H1 (cell line): ENCODE measurements at regions not wholly inside any gene's neighbourhood (a gene's known extent, or its start where the extent isn't known, plus 50 kb on each side); places are given as distances from the start of the nearest gene placed in this dataset.

Experiments
- CTCF ChIA-PET: fragments of 300-600 bp; sonication (Branson Sonifier 250); formaldehyde crosslinking; loops from one replicate; lab custom pipeline; 2021; ENCODE audit not compliant: partially characterized antibody; lab: Charles Lee
- POLR2A ChIA-PET: fragments of 300-600 bp; sonication (Branson Sonifier 250); formaldehyde crosslinking; loops from one replicate; lab custom pipeline; 2021; ENCODE audit warnings: inconsistent platforms; ENCODE audit not compliant: partially characterized antibody; lab: Charles Lee
- DNase-seq, 2 experiments: peaks; one replicate each; pipeline versions ENCODE4 v3.0.0 to v3.0.0-alpha.2; 2010 to 2022; ENCODE audit warnings: low spot score in 2 of 2, low read depth in 1 of 2, mixed read lengths in 1 of 2
- FAIRE-seq: peaks from 2 replicates; lab custom pipeline; 2011; peaks lifted over from hg19 to GRCh38; lab: Jason Lieb, UNC
- H2AFZ ChIP-seq: 2 replicates; pipeline ENCODE4 v1.8.1; 2012; ENCODE audit warnings: low read length, inconsistent platforms
- H2AK5ac ChIP-seq: 2 replicates; pipeline ENCODE4 v1.6.1; 2013; ENCODE audit warnings: low read depth, low read length
- H2BK120ac ChIP-seq: replicated peaks from 2 replicates; pipeline ENCODE3; 2013; ENCODE audit warnings: low read depth, low read length, inconsistent platforms
- H2BK12ac ChIP-seq: 2 replicates; pipeline ENCODE4 v1.6.1; 2013; ENCODE audit warnings: low read depth, low read length
- H2BK15ac ChIP-seq: 2 replicates; pipeline ENCODE4 v1.6.1; 2013; ENCODE audit warnings: low read length
- H2BK20ac ChIP-seq: 2 replicates; pipeline ENCODE4 v1.6.1; 2013; ENCODE audit warnings: low read length
- H2BK5ac ChIP-seq: 2 replicates; pipeline ENCODE4 v1.6.1; 2013; ENCODE audit warnings: low read depth, low read length
- H3K14ac ChIP-seq: 2 replicates; pipeline ENCODE4 v1.6.1; 2013; ENCODE audit warnings: inconsistent platforms; ENCODE audit not compliant: insufficient read length
- H3K18ac ChIP-seq: 2 replicates; pipeline ENCODE4 v1.6.1; 2013; ENCODE audit warnings: low read length; ENCODE audit errors: extremely low read depth
- H3K23ac ChIP-seq: 2 replicates; pipeline ENCODE4 v1.6.1; 2013; ENCODE audit warnings: inconsistent platforms; ENCODE audit not compliant: insufficient read length
- H3K23me2 ChIP-seq: 2 replicates; pipeline ENCODE4 v1.6.1; 2013; ENCODE audit warnings: low read depth, low read length
- H3K27ac ChIP-seq: 2 replicates; pipeline ENCODE4 v1.6.1; 2011; ENCODE audit warnings: low read depth, low read length, inconsistent platforms
- H3K27me3 ChIP-seq, 4 experiments: replicated peaks in 1 of 4; 1 replicate in 1 of 4; 2 replicates in 3 of 4; pipeline versions ENCODE4 v1.6.1 to v1.8.1; 2011 to 2013; ENCODE audit warnings: low read length in 3 of 4, mild to moderate bottlenecking in 3 of 4, inconsistent platforms in 2 of 4, mixed read lengths in 2 of 4, moderate library complexity in 1 of 4; ENCODE audit not compliant: control insufficient read depth in 3 of 4, insufficient read depth in 3 of 4; ENCODE audit errors: extremely low read depth in 1 of 4
- H3K36me3 ChIP-seq, 4 experiments: 2 replicates each; pipeline versions ENCODE4 v1.6.1 to v1.8.1; 2011 to 2013; ENCODE audit warnings: mild to moderate bottlenecking in 4 of 4, low read length in 3 of 4, moderate library complexity in 2 of 4, control low read depth in 1 of 4, inconsistent platforms in 1 of 4; ENCODE audit not compliant: insufficient read depth in 4 of 4, control insufficient read depth in 2 of 4
- H3K4ac ChIP-seq: replicated peaks from 2 replicates; pipeline ENCODE3; 2013; ENCODE audit warnings: low read length, low read depth, mixed read lengths, inconsistent platforms; ENCODE audit not compliant: insufficient read length
- H3K4me1 ChIP-seq, 4 experiments: replicated peaks in 1 of 4; 1 replicate in 1 of 4; 2 replicates in 3 of 4; pipeline versions ENCODE4 v1.6.1 to v1.8.1; 2011 to 2013; ENCODE audit warnings: low read length in 3 of 4, inconsistent platforms in 2 of 4, mixed read lengths in 1 of 4; ENCODE audit not compliant: insufficient read depth in 4 of 4, control insufficient read depth in 3 of 4
- H3K4me2 ChIP-seq, 2 experiments: 2 replicates each; pipeline versions ENCODE4 v1.6.1 to v1.8.1; 2011 to 2013; ENCODE audit warnings: low read depth in 2 of 2, low read length in 2 of 2, control low read depth in 1 of 2, inconsistent platforms in 1 of 2, mild to moderate bottlenecking in 1 of 2; ENCODE audit not compliant: insufficient read depth in 1 of 2
- H3K4me3 ChIP-seq, 4 experiments: fragments of 200-600, 300-600 bp in 1 of 4; sonication (generic), shearing (Covaris generic), sonication (Bioruptor Twin) in 1 of 4; 2 replicates each; pipeline versions ENCODE4 v1.5.1 to v1.8.1; 2011 to 2016; ENCODE audit warnings: low read length in 4 of 4, low read depth in 3 of 4, control low read depth in 2 of 4, inconsistent platforms in 2 of 4, mild to moderate bottlenecking in 2 of 4, mixed read lengths in 1 of 4, moderate library complexity in 1 of 4; ENCODE audit not compliant: insufficient read depth in 2 of 4; ENCODE audit errors: extremely low read depth in 1 of 4
- H3K56ac ChIP-seq: replicated peaks from 2 replicates; pipeline ENCODE3; 2013; ENCODE audit warnings: low read depth, mild to moderate bottlenecking, mixed read lengths, low read length, inconsistent platforms; ENCODE audit not compliant: insufficient read length
- H3K79me1 ChIP-seq: 2 replicates; pipeline ENCODE4 v1.6.1; 2013; ENCODE audit warnings: low read depth, low read length, control low read depth
- H3K79me2 ChIP-seq, 2 experiments: 2 replicates each; pipeline versions ENCODE4 v1.6.1 to v1.8.1; 2012 to 2013; ENCODE audit warnings: low read length in 2 of 2, mild to moderate bottlenecking in 2 of 2, inconsistent platforms in 1 of 2; ENCODE audit not compliant: insufficient read depth in 2 of 2, control insufficient read depth in 1 of 2
- H3K9ac ChIP-seq, 4 experiments: replicated peaks in 1 of 4; 1 replicate in 1 of 4; 2 replicates in 3 of 4; pipeline versions ENCODE4 v1.6.1 to v1.8.1; 2011 to 2013; ENCODE audit warnings: low read depth in 3 of 4, low read length in 3 of 4, control low read depth in 2 of 4, mild to moderate bottlenecking in 2 of 4, moderate library complexity in 2 of 4, inconsistent platforms in 1 of 4; ENCODE audit errors: extremely low read depth in 1 of 4
- H3K9me3 ChIP-seq, 2 experiments: 2 replicates each; pipeline versions ENCODE4 v1.6.1 to v1.8.1; 2012 to 2013; ENCODE audit warnings: mild to moderate bottlenecking in 2 of 2, moderate library complexity in 2 of 2, control low read depth in 1 of 2, inconsistent platforms in 1 of 2, low read depth in 1 of 2, low read length in 1 of 2, mixed read lengths in 1 of 2; ENCODE audit not compliant: insufficient read depth in 2 of 2
- H4K20me1 ChIP-seq, 2 experiments: replicated peaks in 1 of 2; 2 replicates each; pipeline versions ENCODE3 to v1.8.1; 2011 to 2013; ENCODE audit warnings: inconsistent platforms in 2 of 2, low read length in 2 of 2, mild to moderate bottlenecking in 1 of 2; ENCODE audit not compliant: insufficient read depth in 2 of 2, control insufficient read depth in 1 of 2
- H4K5ac ChIP-seq: 2 replicates; pipeline ENCODE4 v1.6.1; 2013; ENCODE audit warnings: low read length, low read depth, mixed read lengths, inconsistent platforms; ENCODE audit not compliant: insufficient read length
- H4K8ac ChIP-seq: 2 replicates; pipeline ENCODE4 v1.8.0; 2013; ENCODE audit warnings: mild to moderate bottlenecking, moderate library complexity, low read length, inconsistent platforms; ENCODE audit not compliant: insufficient read depth; ENCODE audit errors: extremely low read depth
- H4K91ac ChIP-seq: replicated peaks from 2 replicates; pipeline ENCODE3; 2013; ENCODE audit warnings: low read length, mixed read lengths, inconsistent platforms; ENCODE audit not compliant: insufficient read length
- BCL11A ChIP-seq, 2 experiments: IDR thresholded peaks; one replicate each; pipeline ENCODE4 v1.6.1; 2011; ENCODE audit warnings: low read depth in 2 of 2, low read length in 2 of 2, mild to moderate bottlenecking in 2 of 2
- CHD1 ChIP-seq: IDR thresholded peaks from 2 replicates; pipeline ENCODE4 v1.6.1; 2012; ENCODE audit warnings: low read depth, low read length, improper control_type of control experiment
- CREB1 ChIP-seq: IDR thresholded peaks from 2 replicates; pipeline ENCODE4 v1.6.1; 2012; ENCODE audit warnings: inconsistent platforms
- GTF2F1 ChIP-seq: IDR thresholded peaks from 2 replicates; pipeline ENCODE4 v1.6.1; 2012; ENCODE audit warnings: low read depth, low read length, improper control_type of control experiment, borderline replicate concordance
- NANOG ChIP-seq: IDR thresholded peaks from 2 replicates; pipeline ENCODE4 v1.6.1; 2011; ENCODE audit warnings: low read length, low read depth, mild to moderate bottlenecking, inconsistent platforms; ENCODE audit not compliant: insufficient read depth, poor library complexity, severe bottlenecking
- PHF8 ChIP-seq: fragments of 200-600 bp; sonication (generic); conservative IDR thresholded peaks from 2 replicates; pipeline ENCODE4 v1.7.1; 2012; ENCODE audit warnings: low read depth, mild to moderate bottlenecking, inconsistent platforms, low read length, moderate library complexity
- RBBP5 ChIP-seq: IDR thresholded peaks from 2 replicates; pipeline ENCODE4 v1.7.1; 2012; ENCODE audit warnings: low read depth, mild to moderate bottlenecking, inconsistent platforms, low read length, moderate library complexity, borderline replicate concordance
- RNF2 ChIP-seq: fragments of 200-900, 300-1000 bp; sonication (generic); IDR thresholded peaks from 2 replicates; pipeline ENCODE4 v1.7.1; 2016; ENCODE audit warnings: borderline replicate concordance, low read depth, mild to moderate bottlenecking, antibody characterized with exemption, low read length; ENCODE audit not compliant: poor library complexity, severe bottlenecking; ENCODE audit errors: missing control alignments
- SAP30 ChIP-seq: fragments of 300-600 bp; sonication (generic); IDR thresholded peaks from 2 replicates; pipeline ENCODE4 v1.7.1; 2012; ENCODE audit warnings: low read length, moderate library complexity, mild to moderate bottlenecking, inconsistent platforms; ENCODE audit not compliant: insufficient read depth, insufficient replicate concordance
- SIN3A ChIP-seq, 2 experiments: IDR thresholded peaks in 1 of 2; conservative IDR thresholded peaks in 1 of 2; 2 replicates each; pipeline ENCODE4 v1.6.1; 2011 to 2012; ENCODE audit warnings: low read length in 2 of 2, improper control_type of control experiment in 1 of 2, low read depth in 1 of 2, mild to moderate bottlenecking in 1 of 2
- SIRT6 ChIP-seq: IDR thresholded peaks from one replicate; pipeline ENCODE4 v1.7.1; 2012; ENCODE audit warnings: low read length, inconsistent platforms
- SIX5 ChIP-seq: IDR thresholded peaks from 2 replicates; pipeline ENCODE4 v1.6.1; 2011; ENCODE audit warnings: mild to moderate bottlenecking, low read depth, low read length
- YY1 ChIP-seq: IDR thresholded peaks from 2 replicates; pipeline ENCODE4 v1.6.1; 2011; ENCODE audit warnings: low read depth, mild to moderate bottlenecking, low read length
- WGBS, 2 experiments: shearing (Covaris generic) in 1 of 2; methylation state at CpG; one replicate each; pipeline versions ENCODE4 v1.1.6 to v1.1.7; 2013 to 2015; ENCODE audit warnings: low lambda C conversion rate in 2 of 2, mixed read lengths in 2 of 2, inconsistent platforms in 1 of 2, low coverage in 1 of 2, missing lambda C conversion rate in 1 of 2; ENCODE audit not compliant: insufficient replicate concordance in 2 of 2, insufficient coverage in 1 of 2, insufficient read length in 1 of 2; ENCODE audit errors: extremely low coverage in 1 of 2, missing lambda C conversion rate in 1 of 2; 5-methylcytosine and 5-hydroxymethylcytosine counted together
- TF ChIP-seq, protein P1 (sequence below): IDR thresholded peaks from 2 replicates; pipeline ENCODE4 v1.6.1; 2012; ENCODE audit warnings: inconsistent platforms

DNA sequence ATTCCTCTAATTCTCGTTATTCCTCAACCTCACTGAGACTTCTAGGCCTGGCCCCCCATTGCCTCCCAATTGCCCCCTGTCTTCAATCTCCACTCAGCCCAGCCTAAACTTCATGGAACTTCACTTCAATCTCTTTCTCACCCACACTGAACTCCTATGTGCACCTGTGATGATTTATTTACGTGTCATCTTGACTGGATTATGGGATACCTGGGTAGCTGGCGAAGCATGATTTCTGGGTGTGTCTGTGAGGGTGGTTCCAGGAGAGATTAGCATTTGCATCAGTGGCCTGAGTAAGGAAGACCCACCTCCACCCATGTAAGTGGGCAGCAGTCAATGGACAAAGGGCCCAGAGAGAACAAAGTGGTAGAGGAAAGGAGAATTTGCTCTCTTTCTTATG, 587.0 kb downstream of the NPHP4 start:
- CTCF ChIA-PET, result no interaction called here
- no peak overlapping the region for H3K9ac ChIP-seq
- H3K23me2 ChIP-seq, result no peaks in the 10 kb centered on the region
- H2BK120ac ChIP-seq, result no peak overlapping the region
- H3K14ac ChIP-seq, result no peak overlapping the region
- no peak overlapping the region for H3K27ac ChIP-seq
- no peak for DNase-seq
- no peaks in the 10 kb centered on the region for H4K20me1 ChIP-seq
- H3K79me2 ChIP-seq, result no peaks in the 10 kb centered on the region
- H3K36me3 ChIP-seq, result no peaks in the 10 kb centered on the region
- no peak overlapping the region for H3K4ac ChIP-seq
- no peak overlapping the region for H3K18ac ChIP-seq
- 91% methylated on average over 3 of the region's 3 CpGs; no CpG with 5 or more reads in 1 of the 2 experiments for WGBS, 2 experiments
- H2BK5ac ChIP-seq, result no peak overlapping the region
- H2AK5ac ChIP-seq, result no peak overlapping the region
- no peaks in the 10 kb centered on the region for H3K79me1 ChIP-seq
- peaks cover 0 to 2% of the 10 kb centered on the region in 2 experiments; a peak in 1 of 4 replicates for H3K9me3 ChIP-seq
- H2BK15ac ChIP-seq, result no peak overlapping the region
- H3K56ac ChIP-seq, result no peak overlapping the region
- no peaks in the 10 kb centered on the region for H3K4me1 ChIP-seq
- H3K4me2 ChIP-seq, result no peak overlapping the region
- no peak overlapping the region for H4K5ac ChIP-seq
- no peak overlapping the region for H4K8ac ChIP-seq
- POLR2A ChIA-PET, result no interaction called here
- H2AFZ ChIP-seq, result no peak overlapping the region
- no peak overlapping the region for H2BK12ac ChIP-seq
- no peak for FAIRE-seq
- no peak overlapping the region for H2BK20ac ChIP-seq
- H3K23ac ChIP-seq, result no peak overlapping the region
- H3K4me3 ChIP-seq, result no peak overlapping the region
- H3K27me3 ChIP-seq, result no peaks in the 10 kb centered on the region
- H4K91ac ChIP-seq, result no peak overlapping the region
- no peak for TF ChIP-seq NANOG
- no peak for TF ChIP-seq SIRT6
- TF ChIP-seq, protein P1, sequence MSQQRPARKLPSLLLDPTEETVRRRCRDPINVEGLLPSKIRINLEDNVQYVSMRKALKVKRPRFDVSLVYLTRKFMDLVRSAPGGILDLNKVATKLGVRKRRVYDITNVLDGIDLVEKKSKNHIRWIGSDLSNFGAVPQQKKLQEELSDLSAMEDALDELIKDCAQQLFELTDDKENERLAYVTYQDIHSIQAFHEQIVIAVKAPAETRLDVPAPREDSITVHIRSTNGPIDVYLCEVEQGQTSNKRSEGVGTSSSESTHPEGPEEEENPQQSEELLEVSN, result no peak
- no peak for TF ChIP-seq PHF8
- no peak for TF ChIP-seq SAP30
- TF ChIP-seq RBBP5, result no peak
- TF ChIP-seq CREB1, result no peak
- no peak for TF ChIP-seq RNF2
- no peak for TF ChIP-seq SIN3A (conservative IDR thresholded peaks at IDR 0.05 in 1 of 2, IDR thresholded peaks at IDR 0.05 in 1 of 2; ENCODE audit: low read depth in 1 of 2, low read length in 2 of 2)
- TF ChIP-seq GTF2F1, result no peak
- no peak for TF ChIP-seq YY1
- TF ChIP-seq CHD1, result no peak
- TF ChIP-seq SIX5, result no peak
- no peak for TF ChIP-seq BCL11A (IDR thresholded peaks at IDR 0.05; ENCODE audit: low read depth in 2 of 2, low read length in 2 of 2)
